Mucosa of rectum (tissue), 2 donors: ENCODE measurements at regions not wholly inside any gene's neighbourhood (a gene's known extent, or its start where the extent isn't known, plus 50 kb on each side); places are given as distances from the start of the nearest gene placed in this dataset.

Experiments
- H3K27ac ChIP-seq, 2 donors: one replicate each; pipeline ENCODE4 v1.7.0; 2013; ENCODE audit warnings: inconsistent platforms in 2 of 2, low read depth in 2 of 2, low read length in 2 of 2
- H3K27me3 ChIP-seq, 2 donors: one replicate each; pipeline ENCODE4 v1.7.0; 2013; ENCODE audit warnings: low read length in 2 of 2; ENCODE audit not compliant: control insufficient read depth in 2 of 2, insufficient read depth in 2 of 2
- H3K36me3 ChIP-seq, 2 donors: one replicate each; pipeline ENCODE4 v1.7.0; 2013; ENCODE audit warnings: low read length in 2 of 2; ENCODE audit not compliant: control insufficient read depth in 2 of 2, insufficient read depth in 2 of 2
- H3K4me1 ChIP-seq, 2 donors: one replicate each; pipeline ENCODE4 v1.7.0; 2013; ENCODE audit warnings: low read length in 2 of 2, mild to moderate bottlenecking in 1 of 2; ENCODE audit not compliant: control insufficient read depth in 2 of 2, insufficient read depth in 2 of 2
- H3K4me3 ChIP-seq, 2 donors: one replicate each; pipeline ENCODE4 v1.7.0; 2013; ENCODE audit warnings: low read length in 2 of 2
- H3K9ac ChIP-seq, 2 donors: one replicate each; pipeline ENCODE4 v1.7.0; 2013; ENCODE audit warnings: low read length in 2 of 2, low read depth in 1 of 2, mild to moderate bottlenecking in 1 of 2
- H3K9me3 ChIP-seq, 2 donors: one replicate each; pipeline ENCODE4 v1.7.0; 2013; ENCODE audit warnings: low read length in 2 of 2; ENCODE audit not compliant: control insufficient read depth in 2 of 2
- donor health status: healthy.
- donor health status: Normal muscosa, but diverticular disease.

- Histone ChIP-seq H3K27me3 (no peaks in the 10 kb centered on the region), H3K4me3 (no peak overlapping the region), H3K9me3 (no peaks in the 10 kb centered on the region), H3K36me3 (no peaks in the 10 kb centered on the region), H3K9ac (no peak overlapping the region), H3K4me1 (no peaks in the 10 kb centered on the region), H3K27ac (no peak overlapping the region)
Measured at GRCh38 chr3:72001758-72002157, 216.8 kb upstream of the PROK2 start.

- no peaks in the 10 kb centered on the region for H3K36me3 ChIP-seq
- no peaks in the 10 kb centered on the region for H3K4me1 ChIP-seq
- peaks cover 0 to 4% of the 10 kb centered on the region in 2 donors for H3K27me3 ChIP-seq
- H3K4me3 ChIP-seq, result no peak overlapping the region
- H3K27ac ChIP-seq, result no peak overlapping the region
- H3K9me3 ChIP-seq, result no peaks in the 10 kb centered on the region
- no peak overlapping the region for H3K9ac ChIP-seq
Measured at GRCh38 chr3:71998995-71999673, 214.2 kb upstream of the PROK2 start.

GRCh38 chr3:71997066-71997653, 212.2 kb upstream of the PROK2 start:
- Histone ChIP-seq H3K27ac (no peak overlapping the region), H3K9ac (no peak overlapping the region), H3K4me1 (no peaks in the 10 kb centered on the region), H3K9me3 (no peaks in the 10 kb centered on the region), H3K27me3 (peaks cover 0 to 4% of the 10 kb centered on the region in 2 donors), H3K36me3 (no peaks in the 10 kb centered on the region), H3K4me3 (no peak overlapping the region)

GRCh38 chr3:71994906-71995305, 210.0 kb upstream of the PROK2 start:
- no peaks in the 10 kb centered on the region for H3K36me3 ChIP-seq
- no peak overlapping the region for H3K4me3 ChIP-seq
- H3K9ac ChIP-seq, result no peak overlapping the region
- H3K4me1 ChIP-seq, result no peaks in the 10 kb centered on the region
- peaks cover 0 to 4% of the 10 kb centered on the region in 2 donors for H3K27me3 ChIP-seq
- H3K9me3 ChIP-seq, result no peaks in the 10 kb centered on the region
- no peak overlapping the region for H3K27ac ChIP-seq

GRCh38 chr3:71994203-71994602, 209.3 kb upstream of the PROK2 start:
- Histone ChIP-seq H3K9ac (no peak overlapping the region), H3K36me3 (no peaks in the 10 kb centered on the region), H3K4me1 (no peaks in the 10 kb centered on the region), H3K27ac (no peak overlapping the region), H3K9me3 (no peaks in the 10 kb centered on the region), H3K27me3 (peaks cover 0 to 4% of the 10 kb centered on the region in 2 donors), H3K4me3 (no peak overlapping the region)

GRCh38 chr3:71991681-71992080, 206.7 kb upstream of the PROK2 start:
- Histone ChIP-seq H3K9me3 (no peaks in the 10 kb centered on the region), H3K27me3 (peaks cover 0 to 4% of the 10 kb centered on the region in 2 donors), H3K9ac (no peak overlapping the region), H3K4me3 (no peak overlapping the region), H3K27ac (no peak overlapping the region), H3K36me3 (no peaks in the 10 kb centered on the region), H3K4me1 (no peaks in the 10 kb centered on the region)

GRCh38 chr3:71991046-71991445, 206.1 kb upstream of the PROK2 start:
- Histone ChIP-seq H3K4me1 (no peaks in the 10 kb centered on the region), H3K9me3 (no peaks in the 10 kb centered on the region)

GRCh38 chr3:71990545-71990944, 205.6 kb upstream of the PROK2 start:
- H3K4me3 ChIP-seq, result no peak overlapping the region
- H3K27me3 ChIP-seq, result peaks cover 0 to 2% of the 10 kb centered on the region in 2 donors
- H3K4me1 ChIP-seq, result no peaks in the 10 kb centered on the region
- no peaks in the 10 kb centered on the region for H3K36me3 ChIP-seq
- H3K27ac ChIP-seq, result no peak overlapping the region
- H3K9me3 ChIP-seq, result no peaks in the 10 kb centered on the region
- H3K9ac ChIP-seq, result no peak overlapping the region

More at GRCh38 chr3:71991046-71991445, 206.1 kb upstream of the PROK2 start:
- Histone ChIP-seq H3K27me3 (peaks cover 0 to 2% of the 10 kb centered on the region in 2 donors), H3K4me3 (no peak overlapping the region), H3K36me3 (no peaks in the 10 kb centered on the region), H3K9ac (no peak overlapping the region), H3K27ac (no peak overlapping the region)

- no peaks in the 10 kb centered on the region for H3K27me3 ChIP-seq
- H3K4me3 ChIP-seq, result no peak overlapping the region
- H3K27ac ChIP-seq, result no peak overlapping the region
- H3K4me1 ChIP-seq, result no peaks in the 10 kb centered on the region
- no peaks in the 10 kb centered on the region for H3K9me3 ChIP-seq
- no peak overlapping the region for H3K9ac ChIP-seq
- H3K36me3 ChIP-seq, result no peaks in the 10 kb centered on the region
Measured at GRCh38 chr3:71989165-71989564, 204.2 kb upstream of the PROK2 start.

- Histone ChIP-seq H3K27me3 (no peaks in the 10 kb centered on the region), H3K36me3 (no peaks in the 10 kb centered on the region), H3K9ac (no peak overlapping the region), H3K27ac (no peak overlapping the region), H3K4me1 (no peaks in the 10 kb centered on the region), H3K9me3 (no peaks in the 10 kb centered on the region), H3K4me3 (no peak overlapping the region)
Measured at GRCh38 chr3:71987828-71988227, 202.9 kb upstream of the PROK2 start.
